ENCODE measurements at regions not wholly inside any gene's neighbourhood (a gene's known extent, or its start where the extent isn't known, plus 50 kb on each side); places are given as distances from the start of the nearest gene placed in this dataset.
"Not testable (repeated sequence)": the region's sequence is repeated elsewhere in the genome, so short reads cannot be mapped to it uniquely, and the experiment has no call there.

DNA sequence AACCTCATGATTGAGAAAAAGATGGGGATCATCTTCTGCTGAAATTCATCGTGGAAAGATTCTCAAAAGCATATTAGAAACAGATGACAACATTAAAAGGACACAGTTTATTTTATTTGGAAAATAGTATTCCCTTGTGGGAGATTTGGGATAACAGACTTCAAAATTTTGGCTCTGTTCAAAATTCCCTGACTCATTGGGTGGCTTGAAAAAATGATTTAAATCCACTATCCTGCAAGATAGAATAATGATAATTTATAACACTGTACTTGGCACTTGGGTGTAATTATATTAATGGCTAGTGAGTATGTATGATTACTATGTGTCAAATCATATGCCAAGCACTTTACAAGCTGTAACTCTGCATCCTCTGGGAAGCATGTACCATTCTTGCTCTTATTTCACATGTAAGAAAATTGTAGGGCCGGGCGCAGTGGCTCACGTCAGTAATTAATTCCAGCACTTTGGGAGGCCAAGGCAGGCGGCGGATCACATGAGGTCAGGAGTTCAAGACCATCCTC, 128.8 kb downstream of the LMNTD1 start:
- no peak for DNase-seq

- DNase-seq, result no peak
Measured at GRCh38 chr12:25423355-25424050, 129.6 kb downstream of the LMNTD1 start.

DNA sequence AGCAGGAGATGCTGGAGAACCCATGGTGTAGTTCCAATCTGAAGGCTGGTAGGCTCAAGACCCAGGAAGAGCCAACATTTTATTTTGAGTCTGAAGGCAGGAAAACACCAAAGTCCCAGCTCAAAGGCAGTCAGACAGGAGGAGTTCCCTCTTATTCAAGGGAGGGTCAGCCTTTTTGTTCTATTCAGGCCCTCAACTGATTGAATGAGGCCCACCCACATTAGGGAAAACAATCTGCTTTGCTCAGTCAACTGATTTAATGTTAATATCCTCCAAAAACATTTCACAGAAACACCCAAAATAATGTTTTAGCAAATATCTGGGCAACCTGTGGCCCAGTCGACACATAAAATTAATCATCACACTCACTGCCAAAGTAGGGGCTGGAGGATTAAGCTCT, 130.8 kb downstream of the LMNTD1 start:
- no peak for DNase-seq

GRCh38 chr12:25421651-25422167, 131.4 kb downstream of the LMNTD1 start:
- no peak for DNase-seq

GRCh38 chr12:25420116-25420515, 133.0 kb downstream of the LMNTD1 start:
- DNase-seq, result no peak

- no peak for DNase-seq
Measured at GRCh38 chr12:25419595-25419994, 133.5 kb downstream of the LMNTD1 start.

GRCh38 chr12:25417071-25417470, 136.0 kb downstream of the LMNTD1 start:
- no peak for DNase-seq

DNA sequence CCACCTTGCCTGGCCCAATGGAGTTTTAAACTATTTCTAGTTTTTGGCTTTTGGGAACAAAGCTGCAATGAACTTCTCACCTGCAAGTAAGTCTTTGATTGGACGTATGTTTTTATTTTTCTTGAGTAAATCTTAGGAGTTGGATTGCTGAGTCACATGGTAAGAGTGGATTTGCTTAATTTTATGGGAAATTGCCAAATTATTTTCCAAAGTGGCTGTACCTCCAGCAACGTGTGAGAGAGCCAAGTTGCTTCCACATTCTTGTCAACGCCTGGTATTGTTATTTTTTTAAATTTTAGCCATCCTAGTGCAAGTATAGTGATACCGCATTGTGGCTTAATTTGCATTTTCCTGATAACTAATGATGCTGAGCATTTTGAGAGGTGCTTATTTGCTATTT, 136.6 kb downstream of the LMNTD1 start:
- no peak for DNase-seq

- DNase-seq, result no peak
Measured at GRCh38 chr12:25415004-25415403, 138.1 kb downstream of the LMNTD1 start.

DNA sequence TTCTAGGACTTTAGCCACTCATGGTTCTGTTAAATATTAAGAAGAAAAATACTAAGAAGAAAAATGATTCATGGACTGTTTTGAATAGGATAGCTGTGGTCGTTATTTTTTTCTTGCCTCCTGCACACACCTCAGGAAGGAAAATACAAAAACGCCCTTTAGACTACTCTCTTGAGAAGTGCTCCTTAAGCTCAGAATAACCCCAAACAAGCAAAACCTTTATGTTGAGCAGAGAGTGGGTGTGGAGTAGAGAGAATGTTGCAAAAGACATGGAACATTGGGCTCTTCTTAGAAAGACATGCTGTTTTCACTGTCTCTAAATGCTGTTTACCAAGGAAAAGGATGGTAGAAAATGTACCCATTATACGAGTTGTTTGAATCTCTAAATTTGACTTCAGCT, 140.3 kb downstream of the LMNTD1 start:
- DNase-seq, result no peak

DNA sequence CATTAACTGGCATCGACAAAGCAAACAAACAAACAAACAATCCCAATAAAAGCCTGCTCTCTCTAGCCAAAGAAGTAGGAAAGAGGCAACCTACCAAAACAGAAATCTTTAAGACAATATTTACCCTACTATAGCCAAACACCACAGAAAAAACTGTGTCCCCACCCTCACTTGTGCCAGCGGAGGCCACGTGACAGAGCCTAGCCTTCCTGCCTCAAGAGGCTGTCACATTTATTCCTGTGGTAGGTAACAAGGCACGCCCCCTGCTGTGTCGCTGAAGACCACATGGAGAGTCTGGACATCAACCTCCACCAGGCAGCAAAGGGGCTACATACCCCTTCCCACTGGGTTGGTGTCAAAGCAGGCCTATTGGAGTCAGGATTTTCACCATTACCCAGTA, 148.1 kb downstream of the LMNTD1 start:
- no peak for DNase-seq

GRCh38 chr12:25401547-25402345, 151.0 kb upstream of the KRAS start:
- DNase-seq, result no peak

DNA sequence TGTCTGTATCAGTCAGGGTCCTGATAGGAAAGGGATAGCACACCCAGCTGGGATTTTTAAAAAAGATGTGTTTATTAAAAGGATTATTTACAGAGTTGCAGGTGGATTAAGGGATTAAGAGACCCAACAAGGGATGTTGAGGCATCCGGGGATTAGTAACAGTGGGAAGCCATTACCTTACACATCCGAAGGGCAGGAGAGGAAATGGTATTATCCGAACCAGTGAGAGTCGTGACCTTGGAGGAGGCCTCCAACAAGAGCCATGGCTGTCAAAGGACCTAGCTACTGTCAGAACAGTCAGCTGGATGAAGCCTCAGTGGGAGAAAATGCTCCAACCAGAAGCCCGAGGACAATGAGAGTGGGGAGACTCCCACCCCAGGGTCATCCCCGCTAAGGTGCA, 146.3 kb upstream of the KRAS start:
- DNase-seq, result no peak

DNA sequence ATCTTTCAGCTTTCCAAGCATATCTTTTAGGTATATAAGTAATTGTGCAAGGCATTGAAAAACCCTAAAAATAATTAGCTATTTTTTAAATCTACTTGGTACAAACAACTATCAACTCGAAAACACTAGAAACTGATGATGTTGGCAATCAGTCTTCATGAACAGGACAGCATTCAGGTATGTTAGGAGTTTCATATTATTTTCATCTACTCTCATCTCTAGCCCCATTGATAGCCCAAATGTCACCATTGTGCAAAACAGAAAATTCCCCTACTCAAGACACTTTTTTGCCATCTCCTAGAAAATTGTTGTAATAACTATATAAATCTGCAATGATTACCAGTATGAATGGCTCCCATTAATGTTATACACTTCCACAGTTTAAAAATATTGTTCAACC, 144.5 kb upstream of the KRAS start:
- no peak for DNase-seq

GRCh38 chr12:25394775-25395174, 144.0 kb upstream of the KRAS start:
- not testable (repeated sequence) for DNase-seq

GRCh38 chr12:25394025-25394424, 143.3 kb upstream of the KRAS start:
- DNase-seq, result no peak

- not testable (repeated sequence) for DNase-seq
Measured at GRCh38 chr12:25391346-25391745, 140.6 kb upstream of the KRAS start.

DNA sequence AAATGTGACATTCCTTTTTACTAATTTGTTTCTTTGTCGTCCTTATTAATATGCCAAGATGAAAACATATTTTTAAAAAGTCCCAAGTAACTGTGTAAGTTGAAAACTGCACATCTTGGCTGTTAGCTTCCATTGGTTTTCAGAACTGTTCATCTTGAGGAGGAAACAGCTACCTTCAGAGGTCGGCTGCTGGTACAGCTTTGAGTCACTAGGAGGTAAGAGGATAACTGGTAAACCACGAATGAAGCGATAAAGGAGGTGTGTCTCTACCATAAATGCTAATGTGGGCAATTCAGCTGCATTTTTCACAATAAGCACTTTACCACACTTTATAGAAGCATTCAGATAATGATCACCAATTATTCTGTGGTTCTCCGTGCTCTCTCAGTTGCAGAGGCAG, 137.5 kb upstream of the KRAS start:
- DNase-seq, result no peak

DNA sequence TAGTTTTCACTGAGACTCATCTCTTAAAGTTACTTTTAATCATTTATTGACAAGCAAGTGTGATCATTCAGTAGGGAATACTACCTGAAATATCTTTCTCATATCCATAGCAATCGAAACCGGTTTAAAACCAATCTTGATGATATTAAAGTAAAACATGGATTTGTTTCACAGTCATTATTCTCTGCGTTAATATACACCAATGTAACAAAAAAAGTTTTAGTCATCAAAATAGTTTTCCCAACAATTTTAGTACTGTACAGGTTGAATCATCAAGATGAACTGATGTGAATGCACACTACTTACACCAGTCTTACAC, 137.0 kb upstream of the KRAS start:
- no peak for DNase-seq

DNA sequence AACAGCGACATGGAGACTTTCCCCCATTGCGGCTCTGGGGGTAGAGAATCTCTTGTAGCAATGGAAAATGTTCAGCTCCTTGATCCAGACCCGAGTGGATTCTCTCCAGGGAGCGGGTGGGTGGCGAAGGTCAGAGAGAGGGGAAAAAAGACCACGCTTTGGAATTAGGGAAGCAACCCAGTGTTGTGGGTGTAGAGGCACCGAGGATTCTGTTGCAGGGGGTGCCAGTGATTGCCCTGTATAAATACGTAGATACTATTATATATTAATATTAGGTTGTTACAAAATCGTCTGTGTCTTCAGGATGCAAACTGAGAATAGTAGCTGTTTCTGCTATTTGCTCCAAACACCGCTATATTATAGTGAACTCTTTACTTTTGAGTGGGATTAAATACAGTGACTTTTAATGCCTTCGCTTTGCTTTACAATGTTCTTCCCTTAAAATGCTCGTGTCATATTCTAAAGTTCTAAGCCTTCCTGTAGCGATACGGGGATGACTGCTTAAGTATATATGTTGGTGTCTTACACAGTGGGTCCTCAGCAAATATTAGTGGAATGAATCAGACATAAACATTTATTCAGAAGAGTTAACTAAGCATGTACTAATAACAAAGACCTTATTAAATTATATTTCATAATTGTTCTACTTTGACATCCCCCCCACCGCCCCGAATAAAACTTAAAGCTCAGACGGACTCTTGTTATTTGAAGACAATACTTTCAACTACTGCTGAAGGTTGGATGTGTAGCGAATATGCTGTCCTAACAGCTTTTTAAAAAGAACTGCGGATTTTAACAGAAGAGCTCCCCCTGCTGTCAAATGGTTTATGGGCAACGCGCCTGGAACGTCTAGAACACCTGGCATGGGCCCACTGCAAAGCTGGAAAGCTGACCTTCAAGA, 136.4 kb upstream of the KRAS start:
- DNase-seq, result peak; percentile 56

DNA sequence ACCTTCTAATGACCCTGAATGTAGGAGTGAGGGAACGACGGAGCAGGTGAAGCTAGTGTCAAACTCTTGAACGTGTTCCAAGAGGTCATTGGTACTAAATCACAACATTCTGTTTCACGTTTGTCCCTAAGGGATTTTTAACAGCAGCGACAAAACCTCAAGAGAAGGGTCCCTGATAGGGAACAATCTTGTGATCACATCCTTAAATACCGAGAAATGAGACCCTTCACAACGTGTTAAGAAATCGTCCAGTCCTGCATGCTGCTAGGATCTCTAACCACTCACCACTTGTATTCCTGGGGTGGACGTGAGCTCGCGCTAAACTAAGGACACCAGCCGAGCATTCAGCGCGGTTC, 134.1 kb upstream of the KRAS start:
- no peak for DNase-seq

DNA sequence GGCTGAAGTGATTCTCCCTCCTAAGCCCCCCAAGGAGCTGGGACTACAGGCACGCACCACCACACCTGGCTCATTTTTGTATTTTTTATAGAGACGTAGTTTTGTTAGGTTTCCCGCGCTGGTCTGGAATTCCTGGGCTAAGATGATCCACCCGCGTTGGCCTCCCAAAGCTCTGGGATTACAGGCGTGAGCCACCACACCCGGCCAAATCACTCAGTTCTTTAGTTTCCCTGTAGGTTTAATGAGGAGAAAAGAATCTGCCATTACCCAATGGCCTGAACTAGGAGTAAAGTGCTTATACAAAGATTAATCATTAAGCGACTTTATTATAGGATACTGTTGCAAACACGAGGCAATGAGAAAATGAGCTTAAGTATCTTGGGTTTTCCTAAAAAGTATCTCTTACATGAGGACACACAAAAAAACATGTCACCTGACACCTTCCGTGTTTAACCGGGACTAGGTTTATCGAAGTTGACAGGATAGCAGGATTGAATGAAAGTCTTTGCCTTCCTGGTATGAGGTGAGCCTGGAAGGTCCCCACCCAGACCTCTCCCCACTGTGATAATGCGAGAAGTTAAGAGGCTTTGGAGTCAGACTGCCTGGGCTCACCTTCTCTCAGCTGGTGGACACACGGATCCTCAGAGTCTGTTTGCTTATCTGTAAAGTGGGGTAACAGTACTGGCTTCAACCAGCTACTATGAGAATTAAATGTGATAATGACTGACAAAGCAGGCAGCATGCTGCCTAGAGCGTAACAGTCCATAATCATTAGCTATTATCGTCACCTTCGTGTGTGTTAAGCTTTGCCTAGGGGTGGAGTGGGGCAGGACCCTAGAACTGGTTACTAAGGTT, 133.5 kb upstream of the KRAS start:
- no peak for DNase-seq
